ENCODE measurements at regions not wholly inside any gene's neighbourhood (a gene's known extent, or its start where the extent isn't known, plus 50 kb on each side); places are given as distances from the start of the nearest gene placed in this dataset.

DNA sequence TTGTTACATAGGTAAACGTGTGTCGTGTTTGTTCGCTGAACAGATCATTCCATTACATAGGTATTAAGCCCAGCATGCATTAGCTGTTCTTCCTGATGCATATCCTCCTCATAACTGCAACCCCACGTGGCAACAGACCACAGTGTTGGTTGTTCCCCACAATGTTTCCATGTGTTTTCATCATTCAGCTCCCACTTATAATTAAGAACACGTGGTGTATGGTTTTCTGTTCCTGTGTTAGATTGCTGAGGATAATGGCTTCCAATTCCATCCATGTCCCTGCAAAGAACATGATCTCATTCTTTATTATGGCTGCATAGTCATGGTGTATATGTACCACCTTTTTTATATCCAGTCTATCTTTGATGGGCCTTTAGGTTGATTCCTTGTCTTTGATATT is 1071.1 kb downstream of the SLC16A7 start:
- H3K9me3 Mint-ChIP-seq, result peaks cover 23% of the 10 kb centered on the region
- CTCF ChIA-PET, result interaction anchor here (0.6 kb wide), 1 partner anchor 87 kb away, joined by 4 read pairs; no protein-coding TSS in a partner anchor
- no peak overlapping the region for H3K27ac Mint-ChIP-seq
- TF ChIP-seq, protein P1, sequence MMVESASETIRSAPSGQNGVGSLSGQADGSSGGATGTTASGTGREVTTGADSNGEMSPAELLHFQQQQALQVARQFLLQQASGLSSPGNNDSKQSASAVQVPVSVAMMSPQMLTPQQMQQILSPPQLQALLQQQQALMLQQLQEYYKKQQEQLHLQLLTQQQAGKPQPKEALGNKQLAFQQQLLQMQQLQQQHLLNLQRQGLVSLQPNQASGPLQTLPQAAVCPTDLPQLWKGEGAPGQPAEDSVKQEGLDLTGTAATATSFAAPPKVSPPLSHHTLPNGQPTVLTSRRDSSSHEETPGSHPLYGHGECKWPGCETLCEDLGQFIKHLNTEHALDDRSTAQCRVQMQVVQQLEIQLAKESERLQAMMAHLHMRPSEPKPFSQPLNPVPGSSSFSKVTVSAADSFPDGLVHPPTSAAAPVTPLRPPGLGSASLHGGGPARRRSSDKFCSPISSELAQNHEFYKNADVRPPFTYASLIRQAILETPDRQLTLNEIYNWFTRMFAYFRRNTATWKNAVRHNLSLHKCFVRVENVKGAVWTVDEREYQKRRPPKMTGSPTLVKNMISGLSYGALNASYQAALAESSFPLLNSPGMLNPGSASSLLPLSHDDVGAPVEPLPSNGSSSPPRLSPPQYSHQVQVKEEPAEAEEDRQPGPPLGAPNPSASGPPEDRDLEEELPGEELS (CRISPR knock-in tag; IDR thresholded peaks at IDR 0.05), result no peak
- TF ChIP-seq, protein P2, sequence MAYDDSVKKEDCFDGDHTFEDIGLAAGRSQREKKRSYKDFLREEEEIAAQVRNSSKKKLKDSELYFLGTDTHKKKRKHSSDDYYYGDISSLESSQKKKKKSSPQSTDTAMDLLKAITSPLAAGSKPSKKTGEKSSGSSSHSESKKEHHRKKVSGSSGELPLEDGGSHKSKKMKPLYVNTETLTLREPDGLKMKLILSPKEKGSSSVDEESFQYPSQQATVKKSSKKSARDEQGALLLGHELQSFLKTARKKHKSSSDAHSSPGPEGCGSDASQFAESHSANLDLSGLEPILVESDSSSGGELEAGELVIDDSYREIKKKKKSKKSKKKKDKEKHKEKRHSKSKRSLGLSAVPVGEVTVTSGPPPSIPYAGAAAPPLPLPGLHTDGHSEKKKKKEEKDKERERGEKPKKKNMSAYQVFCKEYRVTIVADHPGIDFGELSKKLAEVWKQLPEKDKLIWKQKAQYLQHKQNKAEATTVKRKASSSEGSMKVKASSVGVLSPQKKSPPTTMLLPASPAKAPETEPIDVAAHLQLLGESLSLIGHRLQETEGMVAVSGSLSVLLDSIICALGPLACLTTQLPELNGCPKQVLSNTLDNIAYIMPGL (CRISPR knock-in tag; IDR thresholded peaks at IDR 0.05), result no peak
- no peak for TF ChIP-seq HMGA2 (CRISPR knock-in tag; IDR thresholded peaks at IDR 0.05)
- no peak overlapping the region for H3K4me3 Mint-ChIP-seq
- no peaks in the 10 kb centered on the region for H3K27me3 Mint-ChIP-seq (ENCODE audit: low read depth)
- ATAC-seq (no peak), DNase-seq (ENCODE audit: low spot score) (no peak)
- H3K4me1 Mint-ChIP-seq, result peaks cover 21% of the 10 kb centered on the region
- POLR2A ChIA-PET, result no interaction called here
- peaks cover 8% of the 10 kb centered on the region for H3K36me3 Mint-ChIP-seq

DNA sequence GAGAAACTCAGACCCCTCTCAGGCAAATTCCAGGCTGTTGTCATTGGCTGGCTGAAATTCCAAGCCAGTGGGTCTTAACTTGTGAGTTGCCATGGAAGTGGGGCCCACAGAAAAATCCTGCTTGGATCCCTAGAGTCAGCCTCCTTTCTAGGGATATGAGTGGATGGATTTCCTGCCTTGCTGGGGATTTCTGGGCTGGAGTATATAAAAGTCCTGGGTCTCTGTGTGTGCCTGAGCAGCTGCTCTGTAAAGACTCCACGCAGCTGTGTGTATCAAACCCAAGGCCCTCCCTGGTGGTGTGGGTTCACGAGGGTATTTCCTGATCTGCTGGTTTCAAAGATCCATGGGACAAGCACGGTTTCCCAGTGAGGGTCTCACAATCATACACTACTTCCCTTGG is 1077.1 kb downstream of the SLC16A7 start:
- peaks cover 12% of the 10 kb centered on the region for H3K36me3 Mint-ChIP-seq
- ChIA-PET CTCF (no interaction called here), POLR2A (no interaction called here)
- H3K27me3 Mint-ChIP-seq (ENCODE audit: low read depth), result no peaks in the 10 kb centered on the region; the same call in 1 of the 2 replicates
- H3K27ac Mint-ChIP-seq, result no peak overlapping the region
- TF ChIP-seq TCF7 (CRISPR knock-in tag; IDR thresholded peaks at IDR 0.05; ENCODE audit: low read depth) (no peak), GRHL2 (CRISPR knock-in tag; IDR thresholded peaks at IDR 0.05; ENCODE audit: insufficient replicate concordance, severe bottlenecking) (no peak), JAZF1 (CRISPR knock-in tag; IDR thresholded peaks at IDR 0.05) (no peak), NFYB (CRISPR knock-in tag; conservative IDR thresholded peaks at IDR 0.05; ENCODE audit: low read depth) (no peak), SMAD3 (CRISPR knock-in tag; IDR thresholded peaks at IDR 0.05; ENCODE audit: borderline replicate concordance) (no peak)
- H3K4me1 Mint-ChIP-seq, result peaks cover 21% of the 10 kb centered on the region
- H3K4me3 Mint-ChIP-seq, result no peak overlapping the region
- DNase-seq (ENCODE audit: low spot score), result no peak
- peaks cover 37% of the 10 kb centered on the region for H3K9me3 Mint-ChIP-seq
- no peak for ATAC-seq

DNA sequence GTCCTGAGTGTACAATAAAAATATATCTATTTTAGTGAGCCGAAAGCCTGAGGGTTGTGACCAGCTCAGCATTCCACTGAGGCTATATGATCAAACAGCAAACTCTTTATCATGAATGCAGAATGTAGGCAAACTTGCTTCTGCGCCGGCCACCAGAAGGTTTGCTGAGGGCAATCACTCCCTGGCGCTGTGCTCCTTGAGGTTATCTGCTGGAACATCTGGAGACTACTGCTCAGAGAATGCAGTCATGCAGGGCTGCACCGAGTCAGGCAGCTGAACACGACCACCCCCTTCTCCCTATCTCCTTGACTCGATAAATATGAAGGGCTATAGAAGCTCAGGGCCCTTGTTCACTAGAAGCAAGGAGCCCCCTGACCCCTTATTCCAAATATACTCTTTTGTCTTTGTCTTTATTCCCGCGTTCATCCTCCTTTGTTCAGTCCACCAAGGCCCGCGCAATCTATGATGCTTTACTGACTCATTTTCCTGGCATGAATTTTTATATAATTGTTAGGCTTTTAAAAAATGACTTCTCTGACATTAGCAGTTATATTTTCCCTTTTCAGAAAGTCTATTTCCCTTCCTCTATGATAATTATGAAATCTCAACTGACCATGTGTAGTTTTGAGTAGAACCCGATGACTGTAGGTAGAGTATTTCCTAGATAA is 1089.3 kb downstream of the SLC16A7 start:
- H3K9me3 Mint-ChIP-seq, result peaks cover 35% of the 10 kb centered on the region
- H3K27ac Mint-ChIP-seq, result no peak overlapping the region
- H3K4me1 Mint-ChIP-seq, result no peaks in the 10 kb centered on the region
- DNase-seq (ENCODE audit: low spot score), result peak; percentile 11
- H3K4me3 Mint-ChIP-seq, result no peak overlapping the region
- peaks cover 8% of the 10 kb centered on the region; the same call in 1 of the 2 replicates for H3K36me3 Mint-ChIP-seq
- CTCF ChIA-PET, result interaction anchor here (0.8 to 1.2 kb wide), 3 partner anchors 14 to 293 kb away, joined by 3 to 4 read pairs (median 4); no protein-coding TSS in a partner anchor
- POLR2A ChIA-PET, result no interaction called here
- ATAC-seq, result peak; percentile 84
- no peaks in the 10 kb centered on the region for H3K27me3 Mint-ChIP-seq (ENCODE audit: low read depth)
- TF ChIP-seq RELA (CRISPR knock-in tag; IDR thresholded peaks at IDR 0.05; ENCODE audit: borderline replicate concordance) (no peak), ZNF317 (CRISPR knock-in tag; IDR thresholded peaks at IDR 0.05; ENCODE audit: borderline replicate concordance, low read depth) (no peak), JUN (CRISPR knock-in tag; IDR thresholded peaks at IDR 0.05) (no peak), SMAD3 (CRISPR knock-in tag; IDR thresholded peaks at IDR 0.05; ENCODE audit: borderline replicate concordance) (no peak), GTF2I (CRISPR knock-in tag; conservative IDR thresholded peaks at IDR 0.05) (no peak), FOXJ3 (CRISPR knock-in tag; IDR thresholded peaks at IDR 0.05; ENCODE audit: borderline replicate concordance) (no peak), TEAD4 (CRISPR knock-in tag; IDR thresholded peaks at IDR 0.05) (no peak), MXD4 (CRISPR knock-in tag; IDR thresholded peaks at IDR 0.05; ENCODE audit: borderline replicate concordance) (no peak), ETV6 (CRISPR knock-in tag; IDR thresholded peaks at IDR 0.05) (no peak), ZNF263 (CRISPR knock-in tag; IDR thresholded peaks at IDR 0.05; ENCODE audit: low read depth) (no peak), FOXP1 (CRISPR knock-in tag; IDR thresholded peaks at IDR 0.05; ENCODE audit: borderline replicate concordance) (no peak), IRF2 (CRISPR knock-in tag; IDR thresholded peaks at IDR 0.05; ENCODE audit: borderline replicate concordance, low read depth) (no peak)
- TF ChIP-seq, protein P3, sequence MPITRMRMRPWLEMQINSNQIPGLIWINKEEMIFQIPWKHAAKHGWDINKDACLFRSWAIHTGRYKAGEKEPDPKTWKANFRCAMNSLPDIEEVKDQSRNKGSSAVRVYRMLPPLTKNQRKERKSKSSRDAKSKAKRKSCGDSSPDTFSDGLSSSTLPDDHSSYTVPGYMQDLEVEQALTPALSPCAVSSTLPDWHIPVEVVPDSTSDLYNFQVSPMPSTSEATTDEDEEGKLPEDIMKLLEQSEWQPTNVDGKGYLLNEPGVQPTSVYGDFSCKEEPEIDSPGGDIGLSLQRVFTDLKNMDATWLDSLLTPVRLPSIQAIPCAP (CRISPR knock-in tag; IDR thresholded peaks at IDR 0.05), result no peak
- TF ChIP-seq, protein P4, sequence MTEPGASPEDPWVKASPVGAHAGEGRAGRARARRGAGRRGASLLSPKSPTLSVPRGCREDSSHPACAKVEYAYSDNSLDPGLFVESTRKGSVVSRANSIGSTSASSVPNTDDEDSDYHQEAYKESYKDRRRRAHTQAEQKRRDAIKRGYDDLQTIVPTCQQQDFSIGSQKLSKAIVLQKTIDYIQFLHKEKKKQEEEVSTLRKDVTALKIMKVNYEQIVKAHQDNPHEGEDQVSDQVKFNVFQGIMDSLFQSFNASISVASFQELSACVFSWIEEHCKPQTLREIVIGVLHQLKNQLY (CRISPR knock-in tag; IDR thresholded peaks at IDR 0.05), result no peak
- TF ChIP-seq, protein P5, sequence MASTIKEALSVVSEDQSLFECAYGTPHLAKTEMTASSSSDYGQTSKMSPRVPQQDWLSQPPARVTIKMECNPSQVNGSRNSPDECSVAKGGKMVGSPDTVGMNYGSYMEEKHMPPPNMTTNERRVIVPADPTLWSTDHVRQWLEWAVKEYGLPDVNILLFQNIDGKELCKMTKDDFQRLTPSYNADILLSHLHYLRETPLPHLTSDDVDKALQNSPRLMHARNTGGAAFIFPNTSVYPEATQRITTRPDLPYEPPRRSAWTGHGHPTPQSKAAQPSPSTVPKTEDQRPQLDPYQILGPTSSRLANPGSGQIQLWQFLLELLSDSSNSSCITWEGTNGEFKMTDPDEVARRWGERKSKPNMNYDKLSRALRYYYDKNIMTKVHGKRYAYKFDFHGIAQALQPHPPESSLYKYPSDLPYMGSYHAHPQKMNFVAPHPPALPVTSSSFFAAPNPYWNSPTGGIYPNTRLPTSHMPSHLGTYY (CRISPR knock-in tag; IDR thresholded peaks at IDR 0.05), result no peak
- TF ChIP-seq, protein P6, sequence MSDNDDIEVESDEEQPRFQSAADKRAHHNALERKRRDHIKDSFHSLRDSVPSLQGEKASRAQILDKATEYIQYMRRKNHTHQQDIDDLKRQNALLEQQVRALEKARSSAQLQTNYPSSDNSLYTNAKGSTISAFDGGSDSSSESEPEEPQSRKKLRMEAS (CRISPR knock-in tag; IDR thresholded peaks at IDR 0.05), result no peak
- TF ChIP-seq, protein P1 (CRISPR knock-in tag; IDR thresholded peaks at IDR 0.05), result no peak
